ENCODE measurements at regions not wholly inside any gene's neighbourhood (a gene's known extent, or its start where the extent isn't known, plus 50 kb on each side); places are given as distances from the start of the nearest gene placed in this dataset.

DNA sequence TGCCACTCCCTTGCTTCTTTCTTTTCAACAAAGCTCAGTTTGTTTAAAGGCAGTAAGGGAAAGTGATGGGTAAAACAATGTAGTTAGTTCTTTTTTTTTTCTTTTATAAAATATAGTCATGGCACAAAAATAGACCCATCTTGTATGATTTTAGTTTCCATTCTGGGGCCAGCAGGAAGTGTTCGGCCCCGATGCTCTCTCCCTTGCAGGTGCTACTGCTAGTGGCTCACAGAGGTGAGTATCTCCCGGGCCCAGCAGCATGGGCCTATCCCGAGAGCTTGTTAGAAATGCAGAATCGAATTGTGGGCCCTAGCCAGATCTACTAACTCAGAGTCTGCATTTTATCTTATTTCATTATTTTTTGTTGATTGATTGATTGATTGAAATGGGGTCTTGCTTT lies 78.7 kb downstream of the SYNE3 start:
- TF ChIP-seq, protein P1, sequence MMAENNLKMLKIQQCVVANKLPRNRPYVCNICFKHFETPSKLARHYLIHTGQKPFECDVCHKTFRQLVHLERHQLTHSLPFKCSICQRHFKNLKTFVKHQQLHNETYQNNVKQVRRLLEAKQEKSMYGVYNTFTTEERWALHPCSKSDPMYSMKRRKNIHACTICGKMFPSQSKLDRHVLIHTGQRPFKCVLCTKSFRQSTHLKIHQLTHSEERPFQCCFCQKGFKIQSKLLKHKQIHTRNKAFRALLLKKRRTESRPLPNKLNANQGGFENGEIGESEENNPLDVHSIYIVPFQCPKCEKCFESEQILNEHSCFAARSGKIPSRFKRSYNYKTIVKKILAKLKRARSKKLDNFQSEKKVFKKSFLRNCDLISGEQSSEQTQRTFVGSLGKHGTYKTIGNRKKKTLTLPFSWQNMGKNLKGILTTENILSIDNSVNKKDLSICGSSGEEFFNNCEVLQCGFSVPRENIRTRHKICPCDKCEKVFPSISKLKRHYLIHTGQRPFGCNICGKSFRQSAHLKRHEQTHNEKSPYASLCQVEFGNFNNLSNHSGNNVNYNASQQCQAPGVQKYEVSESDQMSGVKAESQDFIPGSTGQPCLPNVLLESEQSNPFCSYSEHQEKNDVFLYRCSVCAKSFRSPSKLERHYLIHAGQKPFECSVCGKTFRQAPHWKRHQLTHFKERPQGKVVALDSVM (CRISPR knock-in tag; IDR thresholded peaks at IDR 0.05): no peak
- TF ChIP-seq PHF21A (CRISPR knock-in tag; IDR thresholded peaks at IDR 0.05) (no peak), ZNF282 (IDR thresholded peaks at IDR 0.05; ENCODE audit: partially characterized antibody) (no peak), ZMYM2 (CRISPR knock-in tag; IDR thresholded peaks at IDR 0.05) (no peak), CHCHD3 (CRISPR knock-in tag; IDR thresholded peaks at IDR 0.05) (no peak), MEIS1 (CRISPR knock-in tag; IDR thresholded peaks at IDR 0.05; ENCODE audit: borderline replicate concordance) (no peak), NFE2L1 (CRISPR knock-in tag; IDR thresholded peaks at IDR 0.05; ENCODE audit: borderline replicate concordance) (no peak), CEBPZ (IDR thresholded peaks at IDR 0.05; ENCODE audit: low read length) (no peak), CTCF (CRISPR knock-in tag; IDR thresholded peaks at IDR 0.05) (no peak), ZFP36 (IDR thresholded peaks at IDR 0.05; ENCODE audit: borderline replicate concordance, low read depth, low read length, partially characterized antibody) (no peak), REST (IDR thresholded peaks at IDR 0.05; ENCODE audit: borderline replicate concordance in 1 of 2, low read depth in 1 of 2, low read length in 2 of 2) (no peak), GFI1 (CRISPR knock-in tag; IDR thresholded peaks at IDR 0.05; ENCODE audit: borderline replicate concordance) (no peak), ISX (CRISPR knock-in tag; conservative IDR thresholded peaks at IDR 0.05) (no peak), SMARCC2 (IDR thresholded peaks at IDR 0.05) (no peak)

All from HepG2 (cell line).